A549 (cell line): ENCODE measurements at regions not wholly inside any gene's neighbourhood (a gene's known extent, or its start where the extent isn't known, plus 50 kb on each side); places are given as distances from the start of the nearest gene placed in this dataset.

Experiments used
- ATAC-seq, 2 experiments: fragments of 200-7000 bp in 1 of 2; fragments of >200 bp in 1 of 2; cut with Nextera tagmentation in 1 of 2; cut with Tn5 transposase in 1 of 2; 3 replicates each; pipeline versions ENCODE4 v1.8.0 to v1.9.1; 2018 to 2020; ENCODE audit warnings: mild to moderate bottlenecking in 1 of 2, moderate library complexity in 1 of 2
- CTCF ChIA-PET: fragments of 300-600 bp; sonication (Branson Sonifier 250); formaldehyde crosslinking; extraction: SDS; loops from one replicate; lab custom pipeline; 2021; ENCODE audit warnings: antibody characterized with exemption, inconsistent platforms; lab: Yijun Ruan, JAX
- POLR2A ChIA-PET: fragments of 350-600 bp; formaldehyde crosslinking; extraction: SDS; loops from one replicate; lab custom pipeline; 2021; ENCODE audit warnings: antibody characterized with exemption, inconsistent platforms; lab: Yijun Ruan, JAX
- DNase-seq, 2 experiments: peaks; one replicate each; pipeline versions ENCODE4 v3.0.0 to v3.0.0-alpha.2; 2011 to 2016; ENCODE audit warnings: low read depth in 1 of 2, low spot score in 1 of 2
- FAIRE-seq: peaks from 2 replicates; lab custom pipeline; 2011; peaks lifted over from hg19 to GRCh38; lab: Jason Lieb, UNC
- H3K27ac ChIP-seq, 2 experiments: fragments of >200 bp; sonication (Bioruptor Twin); formaldehyde crosslinking; 3 replicates each; pipeline ENCODE4 v1.5.1; 2016 to 2017
- H3K4me1 ChIP-seq: fragments of >200 bp; sonication (Bioruptor Twin); formaldehyde crosslinking; 3 replicates; pipeline ENCODE4 v1.6.1; 2016
- H3K4me2 ChIP-seq: fragments of >200 bp; sonication (Bioruptor Twin); formaldehyde crosslinking; 3 replicates; pipeline ENCODE4 v1.6.1; 2016
- H3K4me3 ChIP-seq: fragments of >200 bp; sonication (Bioruptor Twin); formaldehyde crosslinking; 3 replicates; pipeline ENCODE4 v1.5.1; 2016
- H3K9me3 ChIP-seq: fragments of >200 bp; sonication (Bioruptor Twin); formaldehyde crosslinking; 3 replicates; pipeline ENCODE4 v1.6.1; 2016
- CBX2 ChIP-seq: fragments of 200-600 bp; sonication (generic); IDR thresholded peaks from 2 replicates; pipeline ENCODE4 v1.6.1; 2016; ENCODE audit warnings: low read depth, mild to moderate bottlenecking, borderline replicate concordance
- CBX8 ChIP-seq: fragments of 200-600 bp; sonication (generic); IDR thresholded peaks from 2 replicates; pipeline ENCODE4 v1.6.1; 2016
- CEBPB ChIP-seq, 2 experiments: fragments of >200 bp in 1 of 2; sonication (Bioruptor Twin) in 1 of 2; formaldehyde crosslinking in 1 of 2; IDR thresholded peaks; 2 replicates each; pipeline ENCODE4 v1.6.1; 2012 to 2016
- CHD2 ChIP-seq: fragments of 150-350 bp; IDR thresholded peaks from 2 replicates; pipeline ENCODE4 v1.6.1; 2014; ENCODE audit warnings: low read length; ENCODE audit not compliant: partially characterized antibody
- E2F6 ChIP-seq: IDR thresholded peaks from 2 replicates; pipeline ENCODE4 v1.6.1; 2012; ENCODE audit warnings: low read depth, borderline replicate concordance
- EHF ChIP-seq: fragments of 250-450 bp; sonication (Bioruptor Pico); IDR thresholded peaks from 2 replicates; pipeline ENCODE4 v1.5.0; 2020; ENCODE audit warnings: mild to moderate bottlenecking
- EHMT2 ChIP-seq: fragments of 200-600 bp; sonication (generic); IDR thresholded peaks from 2 replicates; pipeline ENCODE4 v1.6.1; 2016; ENCODE audit warnings: antibody characterized with exemption, low read depth, mild to moderate bottlenecking, moderate library complexity
- ELK1 ChIP-seq: fragments of 150-350 bp; IDR thresholded peaks from 2 replicates; pipeline ENCODE4 v1.6.1; 2014; ENCODE audit warnings: low read depth, mild to moderate bottlenecking, low read length
- EP300 ChIP-seq, 2 experiments: fragments of >200 bp; sonication (Bioruptor Twin); formaldehyde crosslinking; IDR thresholded peaks; 2 replicates in 1 of 2; 3 replicates in 1 of 2; pipeline ENCODE4 v1.6.1; 2016 to 2017
- FOSB ChIP-seq: fragments of 250-450 bp; sonication (Bioruptor Pico); IDR thresholded peaks from 2 replicates; pipeline ENCODE4 v1.5.0; 2020; ENCODE audit warnings: mild to moderate bottlenecking, moderate library complexity
- HES2 ChIP-seq: fragments of >200 bp; sonication (Bioruptor Twin); formaldehyde crosslinking; IDR thresholded peaks from 2 replicates; pipeline ENCODE4 v1.6.1; 2016
- HOXB13 ChIP-seq: fragments of 250-450 bp; sonication (Bioruptor Pico); IDR thresholded peaks from 2 replicates; pipeline ENCODE4 v1.5.0; 2020; ENCODE audit warnings: low read depth, mild to moderate bottlenecking, moderate library complexity
- JUN ChIP-seq, 2 experiments: fragments of >200 bp; sonication (Bioruptor Twin); formaldehyde crosslinking; IDR thresholded peaks; 2 replicates in 1 of 2; 3 replicates in 1 of 2; pipeline ENCODE4 v1.6.1; 2016 to 2017
- KDM5A ChIP-seq: fragments of 200-600 bp; sonication (generic); IDR thresholded peaks from 2 replicates; pipeline ENCODE4 v1.6.1; 2016; ENCODE audit warnings: antibody characterized with exemption, mild to moderate bottlenecking
- MAFK ChIP-seq: fragments of 450-650 bp; IDR thresholded peaks from 2 replicates; pipeline ENCODE4 v1.6.1; 2014; ENCODE audit not compliant: partially characterized antibody
- MYC ChIP-seq: IDR thresholded peaks from 2 replicates; pipeline ENCODE4 v1.6.1; 2012; ENCODE audit warnings: mild to moderate bottlenecking, inconsistent platforms, low read length, improper control_type of control experiment, borderline replicate concordance
- NPAS2 ChIP-seq: fragments of 250-450 bp; sonication (Bioruptor Pico); IDR thresholded peaks from 2 replicates; pipeline ENCODE4 v1.8.0; 2022; ENCODE audit warnings: mild to moderate bottlenecking, moderate library complexity, borderline replicate concordance
- PHF8 ChIP-seq: fragments of 200-600 bp; sonication (generic); IDR thresholded peaks from 2 replicates; pipeline ENCODE4 v1.6.1; 2016; ENCODE audit warnings: low read depth, mild to moderate bottlenecking, antibody characterized with exemption, moderate library complexity, borderline replicate concordance
- RARB ChIP-seq: fragments of 250-450 bp; sonication (Bioruptor Pico); IDR thresholded peaks from 2 replicates; pipeline ENCODE4 v1.8.0; 2021; ENCODE audit warnings: mild to moderate bottlenecking, moderate library complexity
- SMC3 ChIP-seq: fragments of >200 bp; sonication (Bioruptor Twin); formaldehyde crosslinking; IDR thresholded peaks from 3 replicates; pipeline ENCODE4 v1.6.1; 2018; ENCODE audit warnings: inconsistent platforms
- TP53 ChIP-seq: fragments of 250-450 bp; sonication (Bioruptor Pico); IDR thresholded peaks from 2 replicates; pipeline ENCODE4 v1.5.0; 2021; ENCODE audit warnings: mild to moderate bottlenecking, moderate library complexity
- USF2 ChIP-seq: fragments of 450-650 bp; IDR thresholded peaks from 2 replicates; pipeline ENCODE4 v1.6.1; 2014; ENCODE audit warnings: antibody characterized with exemption
- ZC3H11A ChIP-seq: fragments of 450-650 bp; IDR thresholded peaks from 2 replicates; pipeline ENCODE4 v1.6.1; 2014; ENCODE audit warnings: antibody characterized with exemption, mild to moderate bottlenecking
- ZFP36 ChIP-seq: fragments of 450-650 bp; IDR thresholded peaks from 2 replicates; pipeline ENCODE4 v1.6.1; 2014; ENCODE audit warnings: borderline replicate concordance; ENCODE audit not compliant: partially characterized antibody
- WGBS: methylation state at CpG from one replicate; pipeline ENCODE4 v1.1.6; 2017; ENCODE audit errors: missing lambda C conversion rate; 5-methylcytosine and 5-hydroxymethylcytosine counted together

- Histone ChIP-seq H3K4me1 (no peaks in the 10 kb centered on the region), H3K27ac (no peak overlapping the region), H3K4me2 (no peak overlapping the region), H3K9me3 (no peaks in the 10 kb centered on the region), H3K4me3 (no peak overlapping the region)
- FAIRE-seq, result no peak
- no peak for ATAC-seq
- 9% methylated on average over 1 of the region's 1 CpG for WGBS
- no peak for TF ChIP-seq E2F6
- no peak for TF ChIP-seq CBX2
- TF ChIP-seq FOSB (CRISPR knock-in tag), result no peak
- TF ChIP-seq CEBPB (IDR thresholded peaks at IDR 0.05), result no peak
- TF ChIP-seq NPAS2, result no peak
- POLR2A ChIA-PET, result no interaction called here
- DNase-seq, result no peak
- CTCF ChIA-PET, result no interaction called here
These were observed 124.7 kb upstream of the TLL1 start for GRCh38 chr4:165748321-165748720.

GRCh38 chr4:165751882-165752281 is 121.2 kb upstream of the TLL1 start:
- DNase-seq, result no peak
- H3K9me3 ChIP-seq, result no peaks in the 10 kb centered on the region
- no peak overlapping the region for H3K4me2 ChIP-seq
- H3K4me3 ChIP-seq, result no peak overlapping the region
- H3K27ac ChIP-seq, result no peak overlapping the region
- WGBS, result 26% methylated on average over 4 of the region's 4 CpGs
- TF ChIP-seq USF2 (no peak), EHMT2 (no peak), SMC3 (no peak), CBX8 (no peak), ZFP36 (no peak), KDM5A (no peak), EHF (CRISPR knock-in tag) (no peak)
- TF ChIP-seq, all 56 proteins: peak for 0
- ChIA-PET POLR2A (no interaction called here), CTCF (no interaction called here)
- H3K4me1 ChIP-seq, result no peaks in the 10 kb centered on the region
- ATAC-seq, result no peak
- FAIRE-seq, result no peak

GRCh38 chr4:165754664-165755063 is 118.4 kb upstream of the TLL1 start:
- 52% methylated on average over 4 of the region's 4 CpGs for WGBS
- no peaks in the 10 kb centered on the region for H3K9me3 ChIP-seq
- H3K4me1 ChIP-seq, result no peaks in the 10 kb centered on the region
- no peak for DNase-seq
- H3K27ac ChIP-seq, result no peak overlapping the region
- TF ChIP-seq EP300 (IDR thresholded peaks at IDR 0.05) (no peak), PHF8 (no peak)
- no peak overlapping the region for H3K4me2 ChIP-seq
- no peak for FAIRE-seq
- H3K4me3 ChIP-seq, result no peak overlapping the region
- ChIA-PET CTCF (no interaction called here), POLR2A (no interaction called here)
- no peak for ATAC-seq

- ATAC-seq (no peak), DNase-seq (no peak), FAIRE-seq (no peak)
- CTCF ChIA-PET, result no interaction called here
- 43% methylated on average over 1 of the region's 1 CpG for WGBS
- POLR2A ChIA-PET, result no interaction called here
- no peaks in the 10 kb centered on the region for H3K4me1 ChIP-seq
- H3K4me3 ChIP-seq, result no peak overlapping the region
- TF ChIP-seq SMC3, result no peak
- TF ChIP-seq RARB (CRISPR knock-in tag), result no peak
- H3K9me3 ChIP-seq, result no peaks in the 10 kb centered on the region
- H3K4me2 ChIP-seq, result no peak overlapping the region
- no peak overlapping the region for H3K27ac ChIP-seq
These were observed 116.2 kb upstream of the TLL1 start for GRCh38 chr4:165756836-165757235.

GRCh38 chr4:165757451-165757850 is 115.6 kb upstream of the TLL1 start:
- ATAC-seq, result no peak

More at GRCh38 chr4:165757451-165757850, 115.6 kb upstream of the TLL1 start:
- TF ChIP-seq ZC3H11A (no peak), MYC (no peak), JUN (IDR thresholded peaks at IDR 0.05) (no peak), HOXB13 (CRISPR knock-in tag) (no peak), HES2 (no peak), ELK1 (no peak), MAFK (no peak), TP53 (no peak), CHD2 (no peak), EHF (CRISPR knock-in tag) (no peak), CBX8 (no peak)
- Histone ChIP-seq H3K4me3 (no peak overlapping the region), H3K9me3 (no peaks in the 10 kb centered on the region), H3K4me2 (no peak overlapping the region), H3K27ac (no peak overlapping the region), H3K4me1 (no peaks in the 10 kb centered on the region)
- 39% methylated on average over 3 of the region's 3 CpGs for WGBS
- FAIRE-seq (no peak), DNase-seq (no peak)
- ChIA-PET POLR2A (no interaction called here), CTCF (no interaction called here)
